HCT116 (cell line): ENCODE measurements at regions not wholly inside any gene's neighbourhood (a gene's known extent, or its start where the extent isn't known, plus 50 kb on each side); places are given as distances from the start of the nearest gene placed in this dataset.

Experiments used
- ATAC-seq: fragments of 200-7000 bp; cut with Tn5 transposase; 2 replicates; pipeline ENCODE4 v1.9.1; 2020; ENCODE audit warnings: mild to moderate bottlenecking, moderate library complexity
- BruUV-seq: library from RNA; stranded (reverse); fragments of 400-500 nt; replicated peaks from 2 replicates; lab custom pipeline; 2021; lab: Mats Ljungman, UMichigan
- CTCF ChIA-PET: fragments of 300-600 bp; sonication (Branson Sonifier 250); formaldehyde crosslinking; loops from one replicate; lab custom pipeline; 2021; ENCODE audit warnings: antibody characterized with exemption; lab: Charles Lee
- POLR2A ChIA-PET: fragments of 300-600, 350-600 bp; sonication (Branson Sonifier 250); formaldehyde crosslinking; loops from one replicate; lab custom pipeline; 2021; ENCODE audit warnings: antibody characterized with exemption; lab: Charles Lee
- RAD21 ChIA-PET, 2 experiments: fragments of 300-600 bp; sonication (Branson Sonifier 250); formaldehyde crosslinking; loops; one replicate each; lab custom pipeline; 2023; ENCODE audit warnings: low total read pairs in 2 of 2; ENCODE audit not compliant: uncharacterized antibody in 2 of 2, unreplicated experiment in 2 of 2, low non-redundant PET in 1 of 2; lab: Charles Lee
- DNase-seq: peaks from one replicate; pipeline ENCODE4 v3.0.0-alpha.2; 2010; ENCODE audit warnings: low read depth, low spot score
- H2AFZ ChIP-seq: fragments of 200-600 bp; shearing (Covaris generic), sonication (generic); 2 replicates; pipeline ENCODE4 v1.6.1; 2017; ENCODE audit warnings: low read depth, mixed run types, mixed read lengths, antibody characterized with exemption, low read length; ENCODE audit not compliant: poor library complexity, severe bottlenecking
- H3K27ac ChIP-seq: 2 replicates; pipeline ENCODE4 v1.5.1; 2012; ENCODE audit warnings: low read depth, low read length
- H3K27me3 ChIP-seq: fragments of 200-600 bp; sonication (generic); 2 replicates; pipeline ENCODE4 v1.6.1; 2016; ENCODE audit warnings: mixed run types, low read length, mixed read lengths; ENCODE audit not compliant: insufficient read depth
- H3K36me3 ChIP-seq, 2 experiments: fragments of 200-500 bp in 1 of 2; fragments of 200-600 bp in 1 of 2; sonication (Bioruptor generic) in 1 of 2; sonication (generic) in 1 of 2; 2 replicates each; pipeline versions ENCODE4 v1.5.1 to v1.6.1; 2014 to 2016; ENCODE audit warnings: low read length in 2 of 2, inconsistent platforms in 1 of 2, mixed read lengths in 1 of 2, mixed run types in 1 of 2; ENCODE audit not compliant: insufficient read depth in 2 of 2, control insufficient read depth in 1 of 2
- H3K4me1 ChIP-seq, 2 experiments: fragments of 200-600 bp in 1 of 2; sonication (generic) in 1 of 2; 2 replicates each; pipeline versions ENCODE4 v1.5.1 to v1.6.1; 2012 to 2017; ENCODE audit warnings: low read length in 2 of 2, inconsistent platforms in 1 of 2, mild to moderate bottlenecking in 1 of 2, mixed read lengths in 1 of 2, mixed run types in 1 of 2, moderate library complexity in 1 of 2; ENCODE audit not compliant: insufficient read depth in 2 of 2, control insufficient read depth in 1 of 2
- H3K4me2 ChIP-seq: fragments of 200-600 bp; sonication (generic); 2 replicates; pipeline ENCODE4 v1.6.1; 2017; ENCODE audit warnings: mixed run types, low read length, mixed read lengths
- H3K4me3 ChIP-seq, 2 experiments: fragments of 200-600 bp in 1 of 2; sonication (generic) in 1 of 2; replicated peaks in 1 of 2; 2 replicates each; pipeline ENCODE4 v1.5.1; 2011 to 2016; ENCODE audit warnings: low read length in 2 of 2, control low read depth in 1 of 2, low read depth in 1 of 2, mild to moderate bottlenecking in 1 of 2, mixed read lengths in 1 of 2, mixed run types in 1 of 2
- H3K79me2 ChIP-seq: fragments of 200-600 bp; sonication (generic); 2 replicates; pipeline ENCODE4 v1.6.1; 2017; ENCODE audit warnings: mild to moderate bottlenecking, mixed run types, low read length, moderate library complexity, mixed read lengths; ENCODE audit not compliant: insufficient read depth
- H3K9ac ChIP-seq: fragments of 200-600 bp; sonication (generic); 2 replicates; pipeline ENCODE4 v1.6.1; 2016; ENCODE audit warnings: low read length, mixed read lengths
- H3K9me2 ChIP-seq: fragments of 200-600 bp; sonication (generic), shearing (Covaris generic); 2 replicates; pipeline ENCODE4 v1.6.1; 2017; ENCODE audit warnings: mixed run types, mild to moderate bottlenecking, moderate library complexity; ENCODE audit not compliant: insufficient read depth
- H3K9me3 ChIP-seq, 2 experiments: fragments of 200-500 bp in 1 of 2; fragments of 200-600 bp in 1 of 2; sonication (Bioruptor generic) in 1 of 2; sonication (generic) in 1 of 2; 2 replicates each; pipeline ENCODE4 v1.6.1; 2014 to 2017; ENCODE audit warnings: low read length in 2 of 2, mixed read lengths in 2 of 2, inconsistent platforms in 1 of 2, low read depth in 1 of 2, mild to moderate bottlenecking in 1 of 2, mixed run types in 1 of 2, moderate library complexity in 1 of 2; ENCODE audit not compliant: control insufficient read depth in 1 of 2, insufficient read depth in 1 of 2
- H4K20me1 ChIP-seq: fragments of 200-600 bp; sonication (generic), shearing (Covaris generic); 2 replicates; pipeline ENCODE4 v1.6.1; 2017; ENCODE audit warnings: mixed run types, mild to moderate bottlenecking, moderate library complexity; ENCODE audit not compliant: insufficient read depth
- ATF3 ChIP-seq: IDR thresholded peaks from 2 replicates; pipeline ENCODE4 v1.6.1; 2012
- CBX3 ChIP-seq: IDR thresholded peaks from 2 replicates; pipeline ENCODE4 v1.6.1; 2012; ENCODE audit warnings: low read depth
- CEBPB ChIP-seq: IDR thresholded peaks from 2 replicates; pipeline ENCODE4 v1.6.1; 2012; ENCODE audit warnings: low read depth
- CTCF ChIP-seq, 3 experiments: fragments of 200-600 bp in 1 of 3; sonication (generic) in 1 of 3; IDR thresholded peaks in 2 of 3; conservative IDR thresholded peaks in 1 of 3; 2 replicates each; pipeline ENCODE4 v1.5.1; 2012 to 2017; ENCODE audit warnings: low read depth in 2 of 3, low read length in 2 of 3, antibody characterized with exemption in 1 of 3, borderline replicate concordance in 1 of 3, control low read depth in 1 of 3, mild to moderate bottlenecking in 1 of 3, mixed read lengths in 1 of 3, mixed run types in 1 of 3, moderate library complexity in 1 of 3; ENCODE audit not compliant: insufficient read depth in 1 of 3
- EGR1 ChIP-seq: IDR thresholded peaks from 2 replicates; pipeline ENCODE4 v1.6.1; 2012; ENCODE audit warnings: low read depth
- ELF1 ChIP-seq: IDR thresholded peaks from 2 replicates; pipeline ENCODE4 v1.6.1; 2012; ENCODE audit warnings: low read depth, borderline replicate concordance
- EZH2 ChIP-seq: fragments of 200-600 bp; sonication (generic); IDR thresholded peaks from 2 replicates; pipeline ENCODE4 v1.6.1; 2017; ENCODE audit warnings: antibody characterized with exemption, mixed run types
- JUND ChIP-seq: IDR thresholded peaks from 2 replicates; pipeline ENCODE4 v1.6.1; 2012
- POLR2AphosphoS5 ChIP-seq: IDR thresholded peaks from 2 replicates; pipeline ENCODE4 v1.6.1; 2011; ENCODE audit warnings: mild to moderate bottlenecking, low read depth, low read length, moderate library complexity
- ZFX ChIP-seq: fragments of 450-650 bp; IDR thresholded peaks from 2 replicates; pipeline ENCODE4 v1.6.1; 2017
- ZNF274 ChIP-seq: fragments of 200-500 bp; sonication (Bioruptor generic); IDR thresholded peaks from 2 replicates; pipeline ENCODE4 v1.6.1; 2014; ENCODE audit warnings: mild to moderate bottlenecking, low read depth, low read length, inconsistent platforms
- intact Hi-C: fragments of 100-400 bp; cut with micrococcal nuclease; formaldehyde crosslinking; loops from 2 replicates; pipeline ENCODE4 v1.10.0; 2022
- TF ChIP-seq, protein P1 (sequence below): IDR thresholded peaks from 2 replicates; pipeline ENCODE4 v1.6.1; 2012

GRCh38 chr4:144456196-144456595 is 189.8 kb upstream of the HHIP start:
- no peak overlapping the region for H3K27ac ChIP-seq
- intact Hi-C loops = no loop called here
- H2AFZ ChIP-seq = no peak overlapping the region
- RAD21 ChIA-PET = no interaction called here
- no peak for DNase-seq
- H3K79me2 ChIP-seq = no peaks in the 10 kb centered on the region
- H3K4me1 ChIP-seq = no peaks in the 10 kb centered on the region
- TF ChIP-seq ZFX = no peak
- no peak for TF ChIP-seq CBX3
- TF ChIP-seq EZH2 = no peak
- TF ChIP-seq CTCF (IDR thresholded peaks at IDR 0.05 in 2 of 3, conservative IDR thresholded peaks at IDR 0.05 in 1 of 3; ENCODE audit: borderline replicate concordance in 1 of 3, insufficient read depth in 1 of 3, low read depth in 2 of 3, low read length in 2 of 3) = no peak
- TF ChIP-seq POLR2AphosphoS5 = no peak
- no peak for TF ChIP-seq ZNF274
- no peak for TF ChIP-seq JUND
- no peak for TF ChIP-seq CEBPB
- TF ChIP-seq, all 23 proteins: peak for 0
- Histone ChIP-seq H3K9me2 (no peaks in the 10 kb centered on the region), H3K4me2 (no peak overlapping the region), H3K27me3 (no peaks in the 10 kb centered on the region), H3K36me3 (no peaks in the 10 kb centered on the region), H3K4me3 (no peak overlapping the region), H3K9me3 (no peaks in the 10 kb centered on the region), H4K20me1 (no peaks in the 10 kb centered on the region), H3K9ac (no peak overlapping the region)
- ChIA-PET CTCF (no interaction called here), POLR2A (no interaction called here)
- ATAC-seq = no peak
- no TSS peak for BruUV-seq

DNA sequence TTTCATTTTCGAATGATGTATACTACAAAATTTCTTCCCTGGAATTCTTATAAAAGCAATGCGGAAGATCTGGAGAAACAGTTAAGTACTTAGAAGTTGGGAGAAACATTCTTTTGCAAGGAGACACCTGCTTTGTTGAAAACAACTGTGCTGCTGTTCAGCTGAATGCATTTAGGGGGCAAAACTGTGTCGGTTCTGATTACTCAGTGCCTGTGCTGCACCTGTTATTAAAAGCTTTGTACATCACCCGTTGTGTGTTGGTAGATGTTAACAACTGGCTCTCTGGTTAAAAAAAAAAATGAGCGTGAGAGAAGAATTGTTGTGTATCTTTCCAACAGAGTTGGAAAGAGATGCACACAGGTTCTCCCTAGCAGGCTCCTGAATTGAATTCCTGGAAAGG is 184.1 kb upstream of the HHIP start:
- no peak overlapping the region for H3K27ac ChIP-seq
- RAD21 ChIA-PET = no interaction called here
- DNase-seq = no peak
- H3K79me2 ChIP-seq = no peaks in the 10 kb centered on the region
- ATAC-seq = no peak
- no peaks in the 10 kb centered on the region for H3K9me2 ChIP-seq
- no peak overlapping the region for H3K9ac ChIP-seq
- no peaks in the 10 kb centered on the region for H3K36me3 ChIP-seq
- CTCF ChIA-PET = no interaction called here
- H3K4me2 ChIP-seq = no peak overlapping the region
- no peak overlapping the region for H3K4me3 ChIP-seq
- POLR2A ChIA-PET = no interaction called here
- no peaks in the 10 kb centered on the region for H4K20me1 ChIP-seq
- H3K27me3 ChIP-seq = no peaks in the 10 kb centered on the region
- TF ChIP-seq, protein P1, sequence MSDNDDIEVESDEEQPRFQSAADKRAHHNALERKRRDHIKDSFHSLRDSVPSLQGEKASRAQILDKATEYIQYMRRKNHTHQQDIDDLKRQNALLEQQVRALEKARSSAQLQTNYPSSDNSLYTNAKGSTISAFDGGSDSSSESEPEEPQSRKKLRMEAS = no peak
- TF ChIP-seq ATF3 (no peak), ELF1 (no peak), EGR1 (no peak)
- no peaks in the 10 kb centered on the region for H3K9me3 ChIP-seq
- intact Hi-C loops = no loop called here
- H3K4me1 ChIP-seq = no peaks in the 10 kb centered on the region
- BruUV-seq = no TSS peak
- no peak overlapping the region for H2AFZ ChIP-seq
